Endodermal cell (in vitro differentiated cells): ENCODE measurements at regions not wholly inside any gene's neighbourhood (a gene's known extent, or its start where the extent isn't known, plus 50 kb on each side); places are given as distances from the start of the nearest gene placed in this dataset.

Source experiments
- DNase-seq: peaks from one replicate; pipeline ENCODE4 v3.0.0-alpha.2; 2017
- H3K27ac ChIP-seq: 2 replicates; pipeline ENCODE4 v1.5.1; 2013; ENCODE audit warnings: mild to moderate bottlenecking, low read depth, low read length, moderate library complexity
- H3K27me3 ChIP-seq: 2 replicates; pipeline ENCODE4 v1.6.1; 2013; ENCODE audit warnings: mild to moderate bottlenecking, low read length, moderate library complexity; ENCODE audit not compliant: insufficient read depth, control insufficient read depth, poor library complexity, severe bottlenecking
- H3K36me3 ChIP-seq: 2 replicates; pipeline ENCODE4 v1.7.0; 2013; ENCODE audit warnings: mild to moderate bottlenecking, low read length, moderate library complexity; ENCODE audit not compliant: control insufficient read depth, insufficient read depth
- H3K4me1 ChIP-seq: one replicate; pipeline ENCODE4 v1.7.0; 2013; ENCODE audit warnings: low read length; ENCODE audit not compliant: control insufficient read depth, insufficient read depth
- H3K4me3 ChIP-seq: 2 replicates; pipeline ENCODE4 v1.5.1; 2013; ENCODE audit warnings: mild to moderate bottlenecking, low read length, moderate library complexity
- H3K9ac ChIP-seq: 2 replicates; pipeline ENCODE4 v1.6.1; 2013; ENCODE audit warnings: mild to moderate bottlenecking, low read length, moderate library complexity; ENCODE audit not compliant: poor library complexity, severe bottlenecking; ENCODE audit errors: extremely low read depth
- H3K9me3 ChIP-seq: 2 replicates; pipeline ENCODE4 v1.6.1; 2013; ENCODE audit warnings: mild to moderate bottlenecking, low read length, moderate library complexity; ENCODE audit not compliant: control insufficient read depth
- H3K27ac Mint-ChIP-seq: 2 replicates; pipeline ENCODE4 v1.8.0; 2020; ENCODE audit warnings: mixed read lengths
- H3K27me3 Mint-ChIP-seq: 2 replicates; pipeline ENCODE4 v1.8.0; 2021; ENCODE audit warnings: mild to moderate bottlenecking, mixed read lengths; ENCODE audit not compliant: insufficient read depth
- H3K36me3 Mint-ChIP-seq: 2 replicates; pipeline ENCODE4 v1.8.0; 2020; ENCODE audit warnings: low read depth, mixed read lengths
- H3K4me1 Mint-ChIP-seq: 2 replicates; pipeline ENCODE4 v1.8.0; 2020; ENCODE audit warnings: mixed read lengths
- H3K4me3 Mint-ChIP-seq: 2 replicates; pipeline ENCODE4 v1.8.0; 2020; ENCODE audit warnings: mild to moderate bottlenecking, moderate library complexity, mixed read lengths
- H3K9me3 Mint-ChIP-seq: 2 replicates; pipeline ENCODE4 v1.8.0; 2020; ENCODE audit warnings: mild to moderate bottlenecking, mixed read lengths
- CTCF ChIP-seq: fragments of 200-600 bp; sonication (generic); conservative IDR thresholded peaks from 2 replicates; pipeline ENCODE4 v1.5.0; 2021; ENCODE audit warnings: antibody characterized with exemption, mild to moderate bottlenecking
- whole genome bisulfite sequencing, 2 experiments: methylation state at CpG; one replicate each; pipeline versions ENCODE4 v1.1.5 to v1.1.7; 2013; ENCODE audit warnings: missing lambda C conversion rate in 2 of 2, mixed read lengths in 1 of 2; ENCODE audit not compliant: insufficient coverage in 1 of 2, insufficient read length in 1 of 2; 5-methylcytosine and 5-hydroxymethylcytosine counted together

- Histone ChIP-seq H3K4me1 (no peaks in the 10 kb centered on the region), H3K9ac (no peak overlapping the region), H3K36me3 (no peaks in the 10 kb centered on the region), H3K27me3 (no peaks in the 10 kb centered on the region), H3K27ac (no peak overlapping the region), H3K9me3 (no peaks in the 10 kb centered on the region), H3K4me3 (no peak overlapping the region)
- H3K4me3 Mint-ChIP-seq, result no peak overlapping the region
- no peak overlapping the region for H3K27ac Mint-ChIP-seq
- peaks cover 11% of the 10 kb centered on the region for H3K9me3 Mint-ChIP-seq
- WGBS, 2 experiments, result 90 to 94% methylated on average over 5 to 13 of the region's 13 CpGs
- H3K27me3 Mint-ChIP-seq, result no peaks in the 10 kb centered on the region
- H3K4me1 Mint-ChIP-seq, result no peaks in the 10 kb centered on the region
- DNase-seq, result no peak
- H3K36me3 Mint-ChIP-seq, result no peaks in the 10 kb centered on the region
- no peak for TF ChIP-seq CTCF
Measured at GRCh38 chr2:240347373-240347940, 88.0 kb upstream of the GPC1 start.

GRCh38 chr2:240347949-240348500, 87.4 kb upstream of the GPC1 start:
- WGBS, 2 experiments, result 93 to 96% methylated on average over 3 to 8 of the region's 8 CpGs
- Mint-ChIP-seq H3K27ac (no peak overlapping the region), H3K9me3 (peaks cover 11% of the 10 kb centered on the region), H3K27me3 (no peaks in the 10 kb centered on the region), H3K36me3 (no peaks in the 10 kb centered on the region), H3K4me1 (no peaks in the 10 kb centered on the region), H3K4me3 (no peak overlapping the region)
- Histone ChIP-seq H3K36me3 (no peaks in the 10 kb centered on the region), H3K4me3 (no peak overlapping the region), H3K4me1 (no peaks in the 10 kb centered on the region), H3K9me3 (no peaks in the 10 kb centered on the region), H3K9ac (no peak overlapping the region), H3K27me3 (no peaks in the 10 kb centered on the region), H3K27ac (no peak overlapping the region)
- DNase-seq, result no peak
- TF ChIP-seq CTCF, result no peak

GRCh38 chr2:240348522-240348921, 86.9 kb upstream of the GPC1 start:
- Histone ChIP-seq H3K4me3 (no peak overlapping the region), H3K4me1 (no peaks in the 10 kb centered on the region), H3K9me3 (no peaks in the 10 kb centered on the region), H3K9ac (no peak overlapping the region), H3K27ac (no peak overlapping the region), H3K36me3 (no peaks in the 10 kb centered on the region), H3K27me3 (no peaks in the 10 kb centered on the region)
- Mint-ChIP-seq H3K4me1 (no peaks in the 10 kb centered on the region), H3K27me3 (no peaks in the 10 kb centered on the region), H3K9me3 (peaks cover 11% of the 10 kb centered on the region), H3K4me3 (no peak overlapping the region), H3K27ac (no peak overlapping the region), H3K36me3 (no peaks in the 10 kb centered on the region)
- no peak for DNase-seq
- no peak for TF ChIP-seq CTCF
- WGBS, 2 experiments, result 92 to 93% methylated on average over 8 of the region's 8 CpGs
